ENCODE measurements at regions not wholly inside any gene's neighbourhood (a gene's known extent, or its start where the extent isn't known, plus 50 kb on each side); places are given as distances from the start of the nearest gene placed in this dataset.

- Histone ChIP-seq H3K4me2 (no peak overlapping the region), H3K36me3 (ENCODE audit: low read depth) (no peaks in the 10 kb centered on the region), H3K4me1 (replicated peaks; ENCODE audit: insufficient read depth) (no peaks in the 10 kb centered on the region), H3K9me2 (ENCODE audit: insufficient read depth) (no peaks in the 10 kb centered on the region), H3K9me3 (ENCODE audit: insufficient read depth, low read depth) (no peaks in the 10 kb centered on the region), H3K27ac (no peak overlapping the region), H3K79me2 (ENCODE audit: low read depth) (no peaks in the 10 kb centered on the region), H2AFZ (no peak overlapping the region), H3K27me3 (ENCODE audit: insufficient read depth, low read depth) (no peaks in the 10 kb centered on the region), H3K4me3 (no peak overlapping the region), H3F3A (ENCODE audit: insufficient read depth, low read depth) (no peaks in the 10 kb centered on the region), H4K20me1 (ENCODE audit: insufficient read depth) (no peaks in the 10 kb centered on the region)
- no peak for DNase-seq
- intact Hi-C loops (cut with micrococcal nuclease; ENCODE audit: unreplicated experiment): no loop called here
- TF ChIP-seq EZH2 (IDR thresholded peaks at IDR 0.05; ENCODE audit: low read depth) (no peak), CTCF (conservative IDR thresholded peaks at IDR 0.05) (no peak)
- CTCF ChIA-PET: no interaction called here
- POLR2A ChIA-PET (ENCODE audit: unreplicated experiment): no interaction called here
- no TSS peak for BruUV-seq (replicated peaks)
Measured at GRCh38 chr4:12791536-12791935, 692.6 kb downstream of the RAB28 start.

GRCh38 chr4:12787261-12787660, 696.9 kb downstream of the RAB28 start:
- Histone ChIP-seq H3K9me2 (ENCODE audit: insufficient read depth) (no peaks in the 10 kb centered on the region), H3K79me2 (ENCODE audit: low read depth) (no peaks in the 10 kb centered on the region), H3K4me3 (no peak overlapping the region), H3K4me2 (no peak overlapping the region), H4K20me1 (ENCODE audit: insufficient read depth) (no peaks in the 10 kb centered on the region), H3K4me1 (replicated peaks; ENCODE audit: insufficient read depth) (no peaks in the 10 kb centered on the region), H3F3A (ENCODE audit: insufficient read depth, low read depth) (no peaks in the 10 kb centered on the region), H3K27me3 (ENCODE audit: insufficient read depth, low read depth) (no peaks in the 10 kb centered on the region), H3K36me3 (ENCODE audit: low read depth) (no peaks in the 10 kb centered on the region), H2AFZ (no peak overlapping the region), H3K9me3 (ENCODE audit: insufficient read depth, low read depth) (no peaks in the 10 kb centered on the region), H3K27ac (no peak overlapping the region)
- intact Hi-C loops (cut with micrococcal nuclease; ENCODE audit: unreplicated experiment): no loop called here
- BruUV-seq (replicated peaks): no TSS peak
- CTCF ChIA-PET: no interaction called here
- no peak for DNase-seq
- POLR2A ChIA-PET (ENCODE audit: unreplicated experiment): no interaction called here
- TF ChIP-seq CTCF (conservative IDR thresholded peaks at IDR 0.05) (no peak), EZH2 (IDR thresholded peaks at IDR 0.05; ENCODE audit: low read depth) (no peak)

GRCh38 chr4:12778706-12779105, 705.4 kb downstream of the RAB28 start:
- DNase-seq: no peak
- POLR2A ChIA-PET (ENCODE audit: unreplicated experiment): no interaction called here
- Histone ChIP-seq H3K9me3 (ENCODE audit: insufficient read depth, low read depth) (no peaks in the 10 kb centered on the region), H3K36me3 (ENCODE audit: low read depth) (no peaks in the 10 kb centered on the region), H3K4me1 (replicated peaks; ENCODE audit: insufficient read depth) (no peaks in the 10 kb centered on the region), H3K4me3 (no peak overlapping the region), H3K27me3 (ENCODE audit: insufficient read depth, low read depth) (no peaks in the 10 kb centered on the region), H3K4me2 (no peak overlapping the region), H3K27ac (no peak overlapping the region), H3K79me2 (ENCODE audit: low read depth) (no peaks in the 10 kb centered on the region), H4K20me1 (ENCODE audit: insufficient read depth) (no peaks in the 10 kb centered on the region), H2AFZ (no peak overlapping the region), H3F3A (ENCODE audit: insufficient read depth, low read depth) (no peaks in the 10 kb centered on the region), H3K9me2 (ENCODE audit: insufficient read depth) (no peaks in the 10 kb centered on the region)
- intact Hi-C loops (cut with micrococcal nuclease; ENCODE audit: unreplicated experiment): no loop called here
- TF ChIP-seq EZH2 (IDR thresholded peaks at IDR 0.05; ENCODE audit: low read depth) (no peak), CTCF (conservative IDR thresholded peaks at IDR 0.05) (no peak)
- BruUV-seq (replicated peaks): no TSS peak
- CTCF ChIA-PET: no interaction called here

All from PC-9 (cell line).